PC-3 (cell line): ENCODE measurements at regions not wholly inside any gene's neighbourhood (a gene's known extent, or its start where the extent isn't known, plus 50 kb on each side); places are given as distances from the start of the nearest gene placed in this dataset.

Source experiments
- CTCF ChIP-seq: fragments of 300-600 bp; sonication (generic); conservative IDR thresholded peaks from 2 replicates; pipeline ENCODE4 v1.5.1; 2017; ENCODE audit warnings: antibody characterized with exemption, low read depth, mild to moderate bottlenecking, low read length
- EZH2 ChIP-seq: fragments of 300-600 bp; sonication (generic); IDR thresholded peaks from one replicate; pipeline ENCODE4 v1.6.1; 2017; ENCODE audit warnings: antibody characterized with exemption, mild to moderate bottlenecking, low read length; ENCODE audit not compliant: unreplicated experiment

GRCh38 chr9:90271707-90272106, 370.9 kb downstream of the DIRAS2 start:
- no peak for TF ChIP-seq CTCF
- no peak for TF ChIP-seq EZH2
